ENCODE measurements at regions not wholly inside any gene's neighbourhood (a gene's known extent, or its start where the extent isn't known, plus 50 kb on each side); places are given as distances from the start of the nearest gene placed in this dataset.
"Not testable (repeated sequence)": the region's sequence is repeated elsewhere in the genome, so short reads cannot be mapped to it uniquely, and the experiment has no call there.

GRCh38 chr7:106522696-106523095 lies 138.3 kb downstream of the CCDC71L start:
- no peak for DNase-seq

GRCh38 chr7:106521541-106521940 lies 139.4 kb downstream of the CCDC71L start:
- no peak for DNase-seq

GRCh38 chr7:106520962-106521514 lies 139.9 kb downstream of the CCDC71L start:
- no peak for DNase-seq

- DNase-seq, result no peak
Observed at GRCh38 chr7:106518967-106519366, 142.0 kb downstream of the CCDC71L start.

- no peak for DNase-seq
Observed at GRCh38 chr7:106518239-106518638, 142.7 kb downstream of the CCDC71L start.

GRCh38 chr7:106517508-106517907 lies 143.4 kb downstream of the CCDC71L start:
- DNase-seq, result no peak

GRCh38 chr7:106515321-106515720 lies 145.6 kb downstream of the CCDC71L start:
- no peak for DNase-seq

GRCh38 chr7:106514881-106515280 lies 146.1 kb downstream of the CCDC71L start:
- no peak for DNase-seq

- DNase-seq, result no peak
Observed at GRCh38 chr7:106512217-106512616, 148.7 kb downstream of the CCDC71L start.

- DNase-seq, result no peak
Observed at GRCh38 chr7:106504645-106505044, 156.3 kb downstream of the CCDC71L start.

- no peak for DNase-seq
Observed at GRCh38 chr7:106504207-106504606, 156.8 kb downstream of the CCDC71L start.

GRCh38 chr7:106503626-106504025 lies 157.3 kb downstream of the CCDC71L start:
- no peak for DNase-seq

GRCh38 chr7:106501605-106502580 lies 159.1 kb downstream of the CCDC71L start:
- no peak for DNase-seq

GRCh38 chr7:106499897-106500296 lies 161.1 kb downstream of the CCDC71L start:
- no peak for DNase-seq

- DNase-seq, result not testable (repeated sequence)
Observed at GRCh38 chr7:106498005-106498404, 163.0 kb downstream of the CCDC71L start.

GRCh38 chr7:106493041-106493731 lies 167.8 kb downstream of the CCDC71L start:
- DNase-seq, result no peak

GRCh38 chr7:106488465-106488864 lies 172.5 kb downstream of the CCDC71L start:
- no peak for DNase-seq

- DNase-seq, result no peak
Observed at GRCh38 chr7:106487892-106488291, 173.1 kb downstream of the CCDC71L start.

GRCh38 chr7:106486331-106486730 lies 174.6 kb downstream of the CCDC71L start:
- DNase-seq, result no peak

- DNase-seq, result no peak
Observed at GRCh38 chr7:106485919-106486318, 175.0 kb downstream of the CCDC71L start.

GRCh38 chr7:106485031-106485551 lies 175.9 kb downstream of the CCDC71L start:
- peak; percentile 69 for DNase-seq

- DNase-seq, result no peak
Observed at GRCh38 chr7:106484562-106484961, 176.4 kb downstream of the CCDC71L start.

GRCh38 chr7:106482091-106482490 lies 178.9 kb downstream of the CCDC71L start:
- no peak for DNase-seq
